DMS53 (cell line): ENCODE measurements at regions not wholly inside any gene's neighbourhood (a gene's known extent, or its start where the extent isn't known, plus 50 kb on each side); places are given as distances from the start of the nearest gene placed in this dataset.
"Not testable (repeated sequence)": the region's sequence is repeated elsewhere in the genome, so short reads cannot be mapped to it uniquely, and the experiment has no call there.

Experiments
- DNase-seq: peaks from one replicate; lab custom pipeline; 2025; lab: John Stamatoyannopoulos, UW

GRCh38 chr3:20396335-20396734 is 210.3 kb upstream of the SGO1 start:
- no peak for DNase-seq

- DNase-seq, result no peak
Measured at GRCh38 chr3:20395692-20396091, 209.7 kb upstream of the SGO1 start.

- no peak for DNase-seq
Measured at GRCh38 chr3:20394243-20394642, 208.2 kb upstream of the SGO1 start.

- DNase-seq, result no peak
Measured at GRCh38 chr3:20391644-20392043, 205.6 kb upstream of the SGO1 start.

- DNase-seq, result no peak
Measured at GRCh38 chr3:20388971-20389370, 203.0 kb upstream of the SGO1 start.

GRCh38 chr3:20380295-20380694 is 194.3 kb upstream of the SGO1 start:
- no peak for DNase-seq

GRCh38 chr3:20378315-20378714 is 192.3 kb upstream of the SGO1 start:
- DNase-seq, result no peak

GRCh38 chr3:20376665-20377217 is 190.7 kb upstream of the SGO1 start:
- DNase-seq, result no peak

- no peak for DNase-seq
Measured at GRCh38 chr3:20375302-20375701, 189.3 kb upstream of the SGO1 start.

GRCh38 chr3:20370273-20371063 is 184.5 kb upstream of the SGO1 start:
- not testable (repeated sequence) for DNase-seq

- no peak for DNase-seq
Measured at GRCh38 chr3:20361000-20361399, 175.0 kb upstream of the SGO1 start.

GRCh38 chr3:20353286-20353685 is 167.3 kb upstream of the SGO1 start:
- no peak for DNase-seq

GRCh38 chr3:20352546-20353179 is 166.7 kb upstream of the SGO1 start:
- no peak for DNase-seq

GRCh38 chr3:20350449-20350848 is 164.4 kb upstream of the SGO1 start:
- no peak for DNase-seq

- DNase-seq, result no peak
Measured at GRCh38 chr3:20346916-20347315, 160.9 kb upstream of the SGO1 start.

GRCh38 chr3:20346369-20346768 is 160.4 kb upstream of the SGO1 start:
- no peak for DNase-seq

- no peak for DNase-seq
Measured at GRCh38 chr3:20344400-20344959, 158.5 kb upstream of the SGO1 start.

GRCh38 chr3:20343790-20344189 is 157.8 kb upstream of the SGO1 start:
- DNase-seq, result no peak

- DNase-seq, result peak; percentile 56
Measured at GRCh38 chr3:20340324-20340928, 154.4 kb upstream of the SGO1 start.

GRCh38 chr3:20336572-20336971 is 150.6 kb upstream of the SGO1 start:
- DNase-seq, result no peak

- no peak for DNase-seq
Measured at GRCh38 chr3:20334842-20335241, 148.8 kb upstream of the SGO1 start.

GRCh38 chr3:20327889-20328288 is 141.9 kb upstream of the SGO1 start:
- DNase-seq, result no peak

GRCh38 chr3:20326541-20326940 is 140.5 kb upstream of the SGO1 start:
- no peak for DNase-seq
